Smooth muscle cell (in vitro differentiated cells): ENCODE measurements at regions not wholly inside any gene's neighbourhood (a gene's known extent, or its start where the extent isn't known, plus 50 kb on each side); places are given as distances from the start of the nearest gene placed in this dataset.

Source experiments
- DNase-seq: peaks from one replicate; lab custom pipeline; 2025; ENCODE audit not compliant: unreplicated experiment; lab: John Stamatoyannopoulos, UW
- H2AFZ ChIP-seq: fragments of 200-600 bp; sonication (generic); 2 replicates; pipeline ENCODE4 v1.6.0; 2016; ENCODE audit warnings: antibody characterized with exemption, low read depth, mild to moderate bottlenecking
- H3F3A ChIP-seq: fragments of 200-600 bp; sonication (generic); 2 replicates; pipeline ENCODE4 v1.6.0; 2017; ENCODE audit warnings: antibody characterized with exemption, low read depth
- H3K27ac ChIP-seq: fragments of 200-600 bp; sonication (generic); 2 replicates; pipeline ENCODE4 v1.5.1; 2016; ENCODE audit warnings: low read depth, mild to moderate bottlenecking
- H3K27me3 ChIP-seq: fragments of 200-600 bp; sonication (generic); 2 replicates; pipeline ENCODE4 v1.6.1; 2016; ENCODE audit warnings: low read depth, mild to moderate bottlenecking
- H3K36me3 ChIP-seq: fragments of 200-600 bp; sonication (generic); 2 replicates; pipeline ENCODE4 v1.5.1; 2016; ENCODE audit warnings: low read depth
- H3K4me1 ChIP-seq: fragments of 200-600 bp; sonication (generic); 2 replicates; pipeline ENCODE4 v1.5.1; 2016; ENCODE audit warnings: low read depth
- H3K4me2 ChIP-seq: fragments of 200-600 bp; sonication (generic); 2 replicates; pipeline ENCODE4 v1.6.0; 2016; ENCODE audit warnings: mild to moderate bottlenecking
- H3K4me3 ChIP-seq: fragments of 200-600 bp; sonication (generic); 2 replicates; pipeline ENCODE4 v1.5.1; 2016; ENCODE audit warnings: mild to moderate bottlenecking
- H3K79me2 ChIP-seq: fragments of 200-600 bp; sonication (generic); 2 replicates; pipeline ENCODE4 v1.6.0; 2016; ENCODE audit warnings: low read depth, mild to moderate bottlenecking
- H3K9ac ChIP-seq: fragments of 200-600 bp; sonication (generic); 2 replicates; pipeline ENCODE4 v1.6.0; 2016; ENCODE audit warnings: low read depth
- H3K9me3 ChIP-seq: fragments of 200-600 bp; sonication (generic); replicated peaks from 2 replicates; pipeline ENCODE4 v1.5.1; 2016; ENCODE audit warnings: low read depth
- H4K20me1 ChIP-seq: fragments of 200-600 bp; sonication (generic); 2 replicates; pipeline ENCODE4 v1.6.0; 2016; ENCODE audit warnings: low read depth
- WGBS: methylation state at CpG from one replicate; pipeline ENCODE4 v1.1.7; 2016; ENCODE audit warnings: low lambda C conversion rate; 5-methylcytosine and 5-hydroxymethylcytosine counted together
- TF ChIP-seq, protein P1 (sequence below): fragments of 200-600 bp; sonication (generic); IDR thresholded peaks from 2 replicates; pipeline ENCODE4 v1.5.1; 2017; ENCODE audit warnings: borderline replicate concordance, mild to moderate bottlenecking, antibody characterized with exemption; ENCODE audit not compliant: insufficient read depth, poor library complexity, severe bottlenecking

- Histone ChIP-seq H3F3A (no peaks in the 10 kb centered on the region), H3K9ac (no peak overlapping the region), H3K27me3 (peaks cover 6% of the 10 kb centered on the region), H3K9me3 (no peaks in the 10 kb centered on the region), H4K20me1 (no peaks in the 10 kb centered on the region), H2AFZ (no peak overlapping the region), H3K4me3 (no peak overlapping the region), H3K27ac (no peak overlapping the region), H3K36me3 (no peaks in the 10 kb centered on the region), H3K79me2 (no peaks in the 10 kb centered on the region), H3K4me2 (no peak overlapping the region), H3K4me1 (no peaks in the 10 kb centered on the region)
- TF ChIP-seq, protein P1, sequence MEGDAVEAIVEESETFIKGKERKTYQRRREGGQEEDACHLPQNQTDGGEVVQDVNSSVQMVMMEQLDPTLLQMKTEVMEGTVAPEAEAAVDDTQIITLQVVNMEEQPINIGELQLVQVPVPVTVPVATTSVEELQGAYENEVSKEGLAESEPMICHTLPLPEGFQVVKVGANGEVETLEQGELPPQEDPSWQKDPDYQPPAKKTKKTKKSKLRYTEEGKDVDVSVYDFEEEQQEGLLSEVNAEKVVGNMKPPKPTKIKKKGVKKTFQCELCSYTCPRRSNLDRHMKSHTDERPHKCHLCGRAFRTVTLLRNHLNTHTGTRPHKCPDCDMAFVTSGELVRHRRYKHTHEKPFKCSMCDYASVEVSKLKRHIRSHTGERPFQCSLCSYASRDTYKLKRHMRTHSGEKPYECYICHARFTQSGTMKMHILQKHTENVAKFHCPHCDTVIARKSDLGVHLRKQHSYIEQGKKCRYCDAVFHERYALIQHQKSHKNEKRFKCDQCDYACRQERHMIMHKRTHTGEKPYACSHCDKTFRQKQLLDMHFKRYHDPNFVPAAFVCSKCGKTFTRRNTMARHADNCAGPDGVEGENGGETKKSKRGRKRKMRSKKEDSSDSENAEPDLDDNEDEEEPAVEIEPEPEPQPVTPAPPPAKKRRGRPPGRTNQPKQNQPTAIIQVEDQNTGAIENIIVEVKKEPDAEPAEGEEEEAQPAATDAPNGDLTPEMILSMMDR: no peak
- no peak for DNase-seq
- WGBS: 87% methylated on average over 5 of the region's 5 CpGs
Measured at GRCh38 chr1:4023678-4024077, 123.6 kb upstream of the C1orf174 start.

- Histone ChIP-seq H3K4me2 (no peak overlapping the region), H3K27ac (no peak overlapping the region), H4K20me1 (no peaks in the 10 kb centered on the region), H3F3A (no peaks in the 10 kb centered on the region), H3K4me3 (no peak overlapping the region), H3K4me1 (no peaks in the 10 kb centered on the region), H3K9me3 (no peaks in the 10 kb centered on the region), H3K36me3 (no peaks in the 10 kb centered on the region), H2AFZ (no peak overlapping the region), H3K79me2 (no peaks in the 10 kb centered on the region), H3K9ac (no peak overlapping the region), H3K27me3 (peaks cover 6% of the 10 kb centered on the region)
- TF ChIP-seq, protein P1: no peak
- DNase-seq: no peak
Measured at GRCh38 chr1:4024811-4025210, 124.7 kb upstream of the C1orf174 start.

- Histone ChIP-seq H3K9me3 (no peaks in the 10 kb centered on the region), H3K27me3 (peaks cover 6% of the 10 kb centered on the region), H3K79me2 (no peaks in the 10 kb centered on the region), H4K20me1 (no peaks in the 10 kb centered on the region), H3K4me2 (no peak overlapping the region), H2AFZ (no peak overlapping the region), H3K4me1 (no peaks in the 10 kb centered on the region), H3K27ac (no peak overlapping the region), H3K9ac (no peak overlapping the region), H3F3A (no peaks in the 10 kb centered on the region), H3K4me3 (no peak overlapping the region), H3K36me3 (no peaks in the 10 kb centered on the region)
- TF ChIP-seq, protein P1: no peak
- WGBS: 87% methylated on average over 5 of the region's 5 CpGs
- no peak for DNase-seq
Measured at GRCh38 chr1:4025752-4026151, 125.7 kb upstream of the C1orf174 start.

DNA sequence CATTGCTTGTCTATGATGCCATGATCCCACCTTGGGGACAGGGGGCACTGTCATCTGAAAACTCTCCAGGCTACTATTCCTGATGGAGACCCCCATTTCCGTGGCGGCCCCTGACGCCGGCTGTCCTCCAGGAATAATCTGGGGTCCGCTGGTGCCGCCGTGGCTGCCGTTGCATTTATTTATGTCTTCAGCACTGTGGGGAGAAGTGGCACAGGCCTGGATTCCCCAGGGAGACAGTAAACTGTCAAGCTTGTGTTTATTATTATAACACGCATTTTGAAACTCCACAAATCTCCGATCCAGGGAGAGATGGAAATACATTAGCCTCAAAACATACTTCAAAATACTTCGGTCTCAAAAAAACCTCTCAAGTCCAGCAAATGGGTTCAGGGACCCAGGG lies 126.9 kb upstream of the C1orf174 start:
- Histone ChIP-seq H3K4me3 (no peak overlapping the region), H3K36me3 (no peaks in the 10 kb centered on the region), H4K20me1 (no peaks in the 10 kb centered on the region), H2AFZ (no peak overlapping the region), H3K4me1 (no peaks in the 10 kb centered on the region), H3K27me3 (peaks cover 6% of the 10 kb centered on the region), H3K79me2 (no peaks in the 10 kb centered on the region), H3K4me2 (no peak overlapping the region), H3F3A (no peaks in the 10 kb centered on the region), H3K9ac (no peak overlapping the region), H3K9me3 (no peaks in the 10 kb centered on the region), H3K27ac (no peak overlapping the region)
- DNase-seq: no peak
- TF ChIP-seq, protein P1: no peak
- 88% methylated on average over 11 of the region's 11 CpGs for WGBS
